H1 (cell line): ENCODE measurements at regions not wholly inside any gene's neighbourhood (a gene's known extent, or its start where the extent isn't known, plus 50 kb on each side); places are given as distances from the start of the nearest gene placed in this dataset.

Experiments used
- CTCF ChIA-PET: fragments of 300-600 bp; sonication (Branson Sonifier 250); formaldehyde crosslinking; loops from one replicate; lab custom pipeline; 2021; ENCODE audit not compliant: partially characterized antibody; lab: Charles Lee
- POLR2A ChIA-PET: fragments of 300-600 bp; sonication (Branson Sonifier 250); formaldehyde crosslinking; loops from one replicate; lab custom pipeline; 2021; ENCODE audit warnings: inconsistent platforms; ENCODE audit not compliant: partially characterized antibody; lab: Charles Lee
- DNase-seq, 2 experiments: peaks; one replicate each; pipeline versions ENCODE4 v3.0.0 to v3.0.0-alpha.2; 2010 to 2022; ENCODE audit warnings: low spot score in 2 of 2, low read depth in 1 of 2, mixed read lengths in 1 of 2
- FAIRE-seq: peaks from 2 replicates; lab custom pipeline; 2011; peaks lifted over from hg19 to GRCh38; lab: Jason Lieb, UNC
- H2AFZ ChIP-seq: 2 replicates; pipeline ENCODE4 v1.8.1; 2012; ENCODE audit warnings: low read length, inconsistent platforms
- H2AK5ac ChIP-seq: 2 replicates; pipeline ENCODE4 v1.6.1; 2013; ENCODE audit warnings: low read depth, low read length
- H2BK120ac ChIP-seq: replicated peaks from 2 replicates; pipeline ENCODE3; 2013; ENCODE audit warnings: low read depth, low read length, inconsistent platforms
- H2BK12ac ChIP-seq: 2 replicates; pipeline ENCODE4 v1.6.1; 2013; ENCODE audit warnings: low read depth, low read length
- H2BK15ac ChIP-seq: 2 replicates; pipeline ENCODE4 v1.6.1; 2013; ENCODE audit warnings: low read length
- H2BK20ac ChIP-seq: 2 replicates; pipeline ENCODE4 v1.6.1; 2013; ENCODE audit warnings: low read length
- H2BK5ac ChIP-seq: 2 replicates; pipeline ENCODE4 v1.6.1; 2013; ENCODE audit warnings: low read depth, low read length
- H3K14ac ChIP-seq: 2 replicates; pipeline ENCODE4 v1.6.1; 2013; ENCODE audit warnings: inconsistent platforms; ENCODE audit not compliant: insufficient read length
- H3K18ac ChIP-seq: 2 replicates; pipeline ENCODE4 v1.6.1; 2013; ENCODE audit warnings: low read length; ENCODE audit errors: extremely low read depth
- H3K23ac ChIP-seq: 2 replicates; pipeline ENCODE4 v1.6.1; 2013; ENCODE audit warnings: inconsistent platforms; ENCODE audit not compliant: insufficient read length
- H3K23me2 ChIP-seq: 2 replicates; pipeline ENCODE4 v1.6.1; 2013; ENCODE audit warnings: low read depth, low read length
- H3K27ac ChIP-seq: 2 replicates; pipeline ENCODE4 v1.6.1; 2011; ENCODE audit warnings: low read depth, low read length, inconsistent platforms
- H3K27me3 ChIP-seq, 4 experiments: replicated peaks in 1 of 4; 1 replicate in 1 of 4; 2 replicates in 3 of 4; pipeline versions ENCODE4 v1.6.1 to v1.8.1; 2011 to 2013; ENCODE audit warnings: low read length in 3 of 4, mild to moderate bottlenecking in 3 of 4, inconsistent platforms in 2 of 4, mixed read lengths in 2 of 4, moderate library complexity in 1 of 4; ENCODE audit not compliant: control insufficient read depth in 3 of 4, insufficient read depth in 3 of 4; ENCODE audit errors: extremely low read depth in 1 of 4
- H3K36me3 ChIP-seq, 4 experiments: 2 replicates each; pipeline versions ENCODE4 v1.6.1 to v1.8.1; 2011 to 2013; ENCODE audit warnings: mild to moderate bottlenecking in 4 of 4, low read length in 3 of 4, moderate library complexity in 2 of 4, control low read depth in 1 of 4, inconsistent platforms in 1 of 4; ENCODE audit not compliant: insufficient read depth in 4 of 4, control insufficient read depth in 2 of 4
- H3K4ac ChIP-seq: replicated peaks from 2 replicates; pipeline ENCODE3; 2013; ENCODE audit warnings: low read length, low read depth, mixed read lengths, inconsistent platforms; ENCODE audit not compliant: insufficient read length
- H3K4me1 ChIP-seq, 4 experiments: replicated peaks in 1 of 4; 1 replicate in 1 of 4; 2 replicates in 3 of 4; pipeline versions ENCODE4 v1.6.1 to v1.8.1; 2011 to 2013; ENCODE audit warnings: low read length in 3 of 4, inconsistent platforms in 2 of 4, mixed read lengths in 1 of 4; ENCODE audit not compliant: insufficient read depth in 4 of 4, control insufficient read depth in 3 of 4
- H3K4me2 ChIP-seq, 2 experiments: 2 replicates each; pipeline versions ENCODE4 v1.6.1 to v1.8.1; 2011 to 2013; ENCODE audit warnings: low read depth in 2 of 2, low read length in 2 of 2, control low read depth in 1 of 2, inconsistent platforms in 1 of 2, mild to moderate bottlenecking in 1 of 2; ENCODE audit not compliant: insufficient read depth in 1 of 2
- H3K4me3 ChIP-seq, 4 experiments: fragments of 200-600, 300-600 bp in 1 of 4; sonication (generic), shearing (Covaris generic), sonication (Bioruptor Twin) in 1 of 4; 2 replicates each; pipeline versions ENCODE4 v1.5.1 to v1.8.1; 2011 to 2016; ENCODE audit warnings: low read length in 4 of 4, low read depth in 3 of 4, control low read depth in 2 of 4, inconsistent platforms in 2 of 4, mild to moderate bottlenecking in 2 of 4, mixed read lengths in 1 of 4, moderate library complexity in 1 of 4; ENCODE audit not compliant: insufficient read depth in 2 of 4; ENCODE audit errors: extremely low read depth in 1 of 4
- H3K56ac ChIP-seq: replicated peaks from 2 replicates; pipeline ENCODE3; 2013; ENCODE audit warnings: low read depth, mild to moderate bottlenecking, mixed read lengths, low read length, inconsistent platforms; ENCODE audit not compliant: insufficient read length
- H3K79me1 ChIP-seq: 2 replicates; pipeline ENCODE4 v1.6.1; 2013; ENCODE audit warnings: low read depth, low read length, control low read depth
- H3K79me2 ChIP-seq, 2 experiments: 2 replicates each; pipeline versions ENCODE4 v1.6.1 to v1.8.1; 2012 to 2013; ENCODE audit warnings: low read length in 2 of 2, mild to moderate bottlenecking in 2 of 2, inconsistent platforms in 1 of 2; ENCODE audit not compliant: insufficient read depth in 2 of 2, control insufficient read depth in 1 of 2
- H3K9ac ChIP-seq, 4 experiments: replicated peaks in 1 of 4; 1 replicate in 1 of 4; 2 replicates in 3 of 4; pipeline versions ENCODE4 v1.6.1 to v1.8.1; 2011 to 2013; ENCODE audit warnings: low read depth in 3 of 4, low read length in 3 of 4, control low read depth in 2 of 4, mild to moderate bottlenecking in 2 of 4, moderate library complexity in 2 of 4, inconsistent platforms in 1 of 4; ENCODE audit errors: extremely low read depth in 1 of 4
- H3K9me3 ChIP-seq, 2 experiments: 2 replicates each; pipeline versions ENCODE4 v1.6.1 to v1.8.1; 2012 to 2013; ENCODE audit warnings: mild to moderate bottlenecking in 2 of 2, moderate library complexity in 2 of 2, control low read depth in 1 of 2, inconsistent platforms in 1 of 2, low read depth in 1 of 2, low read length in 1 of 2, mixed read lengths in 1 of 2; ENCODE audit not compliant: insufficient read depth in 2 of 2
- H4K20me1 ChIP-seq, 2 experiments: replicated peaks in 1 of 2; 2 replicates each; pipeline versions ENCODE3 to v1.8.1; 2011 to 2013; ENCODE audit warnings: inconsistent platforms in 2 of 2, low read length in 2 of 2, mild to moderate bottlenecking in 1 of 2; ENCODE audit not compliant: insufficient read depth in 2 of 2, control insufficient read depth in 1 of 2
- H4K5ac ChIP-seq: 2 replicates; pipeline ENCODE4 v1.6.1; 2013; ENCODE audit warnings: low read length, low read depth, mixed read lengths, inconsistent platforms; ENCODE audit not compliant: insufficient read length
- H4K8ac ChIP-seq: 2 replicates; pipeline ENCODE4 v1.8.0; 2013; ENCODE audit warnings: mild to moderate bottlenecking, moderate library complexity, low read length, inconsistent platforms; ENCODE audit not compliant: insufficient read depth; ENCODE audit errors: extremely low read depth
- H4K91ac ChIP-seq: replicated peaks from 2 replicates; pipeline ENCODE3; 2013; ENCODE audit warnings: low read length, mixed read lengths, inconsistent platforms; ENCODE audit not compliant: insufficient read length
- SAP30 ChIP-seq: fragments of 300-600 bp; sonication (generic); IDR thresholded peaks from 2 replicates; pipeline ENCODE4 v1.7.1; 2012; ENCODE audit warnings: low read length, moderate library complexity, mild to moderate bottlenecking, inconsistent platforms; ENCODE audit not compliant: insufficient read depth, insufficient replicate concordance
- TEAD4 ChIP-seq: IDR thresholded peaks from 2 replicates; pipeline ENCODE4 v1.6.1; 2012; ENCODE audit warnings: low read depth, low read length, inconsistent platforms, mixed read lengths
- WGBS, 2 experiments: shearing (Covaris generic) in 1 of 2; methylation state at CpG; one replicate each; pipeline versions ENCODE4 v1.1.6 to v1.1.7; 2013 to 2015; ENCODE audit warnings: low lambda C conversion rate in 2 of 2, mixed read lengths in 2 of 2, inconsistent platforms in 1 of 2, low coverage in 1 of 2, missing lambda C conversion rate in 1 of 2; ENCODE audit not compliant: insufficient replicate concordance in 2 of 2, insufficient coverage in 1 of 2, insufficient read length in 1 of 2; ENCODE audit errors: extremely low coverage in 1 of 2, missing lambda C conversion rate in 1 of 2; 5-methylcytosine and 5-hydroxymethylcytosine counted together

DNA sequence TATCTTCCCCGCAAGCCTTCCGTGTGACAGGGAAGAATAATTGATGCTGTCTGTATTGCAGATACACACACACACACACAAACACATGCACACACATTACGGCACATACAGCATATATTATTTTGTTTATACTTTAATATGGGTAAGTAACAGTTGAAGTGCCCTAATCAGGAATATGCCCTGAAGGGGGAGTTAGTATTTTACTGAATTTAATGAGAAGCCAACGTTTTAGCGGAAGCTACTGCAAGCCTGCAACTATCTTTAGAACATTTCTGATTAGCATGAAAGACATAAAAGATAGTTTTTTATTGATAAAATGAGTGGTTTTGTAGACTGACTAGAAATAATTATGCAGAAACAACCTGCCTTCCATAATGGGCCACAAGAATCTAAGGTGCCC is 296.6 kb upstream of the SLCO3A1 start:
- Histone ChIP-seq H3K27ac (no peak overlapping the region), H4K20me1 (no peaks in the 10 kb centered on the region), H3K79me1 (no peaks in the 10 kb centered on the region), H4K5ac (no peak overlapping the region), H3K27me3 (no peaks in the 10 kb centered on the region), H4K8ac (no peak overlapping the region), H3K18ac (no peak overlapping the region), H2BK20ac (no peak overlapping the region), H3K4me3 (no peak overlapping the region), H2BK12ac (no peak overlapping the region), H3K56ac (no peak overlapping the region), H3K36me3 (no peaks in the 10 kb centered on the region), H3K9ac (no peak overlapping the region), H3K4ac (no peak overlapping the region), H2BK15ac (no peak overlapping the region), H3K23me2 (no peaks in the 10 kb centered on the region), H2BK5ac (no peak overlapping the region), H3K23ac (no peak overlapping the region), H3K14ac (no peak overlapping the region), H3K9me3 (no peaks in the 10 kb centered on the region), H2AFZ (no peak overlapping the region), H2BK120ac (no peak overlapping the region), H3K4me1 (no peaks in the 10 kb centered on the region; a peak in 1 of 7 replicates), H3K4me2 (no peak overlapping the region), H4K91ac (no peak overlapping the region), H3K79me2 (no peaks in the 10 kb centered on the region), H2AK5ac (no peak overlapping the region)
- 96% methylated on average over 5 of the region's 5 CpGs; no CpG with 5 or more reads in 1 of the 2 experiments for WGBS, 2 experiments
- POLR2A ChIA-PET: no interaction called here
- CTCF ChIA-PET: interaction anchor here (1.1 kb wide), 1 partner anchor 20 kb away, joined by 3 read pairs; no protein-coding TSS in a partner anchor
- no peak for FAIRE-seq
- no peak for DNase-seq
- TF ChIP-seq SAP30: no peak
- no peak for TF ChIP-seq TEAD4
